ENCODE measurements at regions not wholly inside any gene's neighbourhood (a gene's known extent, or its start where the extent isn't known, plus 50 kb on each side); places are given as distances from the start of the nearest gene placed in this dataset.

DNA sequence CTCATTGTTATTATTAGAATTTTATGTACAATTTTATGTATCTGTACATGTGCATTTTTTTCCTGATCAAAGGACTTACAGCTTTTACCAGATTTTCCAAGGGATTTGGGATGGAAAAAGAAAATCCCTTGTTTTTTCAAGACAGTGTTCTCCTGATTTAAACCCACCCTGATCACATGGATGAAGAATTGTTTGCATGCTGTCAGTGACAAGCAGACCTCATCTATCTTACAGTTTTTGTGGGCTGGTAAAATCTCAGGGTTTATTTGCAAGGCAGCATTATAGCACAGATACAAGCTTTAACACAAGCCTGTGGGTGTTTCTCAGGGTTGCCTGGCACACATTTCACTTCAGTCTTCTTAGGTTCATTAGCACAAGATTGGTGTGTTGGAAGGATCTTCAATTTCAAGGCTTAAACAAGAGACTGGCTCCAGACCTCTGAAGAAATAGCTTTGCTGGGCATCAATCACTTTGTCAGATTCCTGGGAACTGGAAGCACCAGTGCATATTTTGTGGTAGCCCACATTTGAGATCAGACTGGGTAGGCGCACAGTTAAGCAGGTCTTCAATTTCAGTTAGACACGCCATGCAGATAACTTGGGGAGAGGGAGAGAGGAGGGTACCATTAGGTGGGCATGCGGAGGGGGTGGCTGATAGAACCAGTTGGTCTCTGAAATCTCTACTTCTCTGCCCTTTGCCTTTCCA, 118.0 kb downstream of the TBX5 start:
- Histone ChIP-seq H3K27me3 (replicated peaks; ENCODE audit: insufficient read depth, low read depth, low read length, poor library complexity) (no peaks in the 10 kb centered on the region), H3K27ac (ENCODE audit: low read depth, low read length, poor library complexity, severe bottlenecking) (no peak overlapping the region), H3K9me3 (ENCODE audit: low read depth, low read length, poor library complexity, severe bottlenecking) (no peaks in the 10 kb centered on the region), H3K4me3 (ENCODE audit: low read depth, low read length, poor library complexity, severe bottlenecking) (no peak overlapping the region), H3K4me1 (ENCODE audit: insufficient read depth, low read length, poor library complexity, severe bottlenecking) (no peaks in the 10 kb centered on the region), H3K36me3 (ENCODE audit: insufficient read depth, low read length, poor library complexity, severe bottlenecking) (no peaks in the 10 kb centered on the region)
- TF ChIP-seq EZH2 (IDR thresholded peaks at IDR 0.05; ENCODE audit: borderline replicate concordance, low read depth, low read length, poor library complexity, severe bottlenecking) = no peak
- TF ChIP-seq, protein P1, sequence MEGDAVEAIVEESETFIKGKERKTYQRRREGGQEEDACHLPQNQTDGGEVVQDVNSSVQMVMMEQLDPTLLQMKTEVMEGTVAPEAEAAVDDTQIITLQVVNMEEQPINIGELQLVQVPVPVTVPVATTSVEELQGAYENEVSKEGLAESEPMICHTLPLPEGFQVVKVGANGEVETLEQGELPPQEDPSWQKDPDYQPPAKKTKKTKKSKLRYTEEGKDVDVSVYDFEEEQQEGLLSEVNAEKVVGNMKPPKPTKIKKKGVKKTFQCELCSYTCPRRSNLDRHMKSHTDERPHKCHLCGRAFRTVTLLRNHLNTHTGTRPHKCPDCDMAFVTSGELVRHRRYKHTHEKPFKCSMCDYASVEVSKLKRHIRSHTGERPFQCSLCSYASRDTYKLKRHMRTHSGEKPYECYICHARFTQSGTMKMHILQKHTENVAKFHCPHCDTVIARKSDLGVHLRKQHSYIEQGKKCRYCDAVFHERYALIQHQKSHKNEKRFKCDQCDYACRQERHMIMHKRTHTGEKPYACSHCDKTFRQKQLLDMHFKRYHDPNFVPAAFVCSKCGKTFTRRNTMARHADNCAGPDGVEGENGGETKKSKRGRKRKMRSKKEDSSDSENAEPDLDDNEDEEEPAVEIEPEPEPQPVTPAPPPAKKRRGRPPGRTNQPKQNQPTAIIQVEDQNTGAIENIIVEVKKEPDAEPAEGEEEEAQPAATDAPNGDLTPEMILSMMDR (conservative IDR thresholded peaks at IDR 0.05; ENCODE audit: low read depth, low read length) = no peak
- no peak for DNase-seq (ENCODE audit: low spot score)
- no TSS peak for BruUV-seq (replicated peaks)
- intact Hi-C loops (cut with micrococcal nuclease; ENCODE audit: unreplicated experiment) = no loop called here
- CTCF ChIA-PET = no interaction called here
- POLR2A ChIA-PET (ENCODE audit: low non-redundant PET) = no interaction called here

DNA sequence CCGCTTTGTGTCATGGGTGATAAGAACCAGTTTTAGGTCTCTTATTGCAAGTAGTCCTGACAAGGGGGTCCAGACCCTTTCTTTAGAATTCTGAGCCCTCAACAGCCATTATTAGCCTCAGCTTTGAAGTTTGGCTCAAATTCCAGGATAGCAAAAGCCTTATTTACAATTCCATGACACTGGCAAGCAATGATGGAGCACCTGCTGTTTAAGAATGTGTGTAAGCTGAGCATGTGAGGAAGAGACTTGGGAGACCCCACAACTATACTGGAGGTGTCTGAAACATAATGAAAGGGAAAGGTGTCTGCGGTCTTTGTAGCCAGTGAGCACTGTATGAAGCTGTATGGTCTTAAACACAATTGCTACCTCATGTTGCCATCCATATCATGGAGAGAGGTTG, 119.8 kb downstream of the TBX5 start:
- Histone ChIP-seq H3K36me3 (ENCODE audit: insufficient read depth, low read length, poor library complexity, severe bottlenecking) (no peaks in the 10 kb centered on the region), H3K4me3 (ENCODE audit: low read depth, low read length, poor library complexity, severe bottlenecking) (no peak overlapping the region), H3K27me3 (replicated peaks; ENCODE audit: insufficient read depth, low read depth, low read length, poor library complexity) (no peaks in the 10 kb centered on the region), H3K27ac (ENCODE audit: low read depth, low read length, poor library complexity, severe bottlenecking) (no peak overlapping the region), H3K9me3 (ENCODE audit: low read depth, low read length, poor library complexity, severe bottlenecking) (no peaks in the 10 kb centered on the region), H3K4me1 (ENCODE audit: insufficient read depth, low read length, poor library complexity, severe bottlenecking) (no peaks in the 10 kb centered on the region)
- CTCF ChIA-PET = no interaction called here
- BruUV-seq (replicated peaks) = no TSS peak
- POLR2A ChIA-PET (ENCODE audit: low non-redundant PET) = no interaction called here
- TF ChIP-seq, protein P1 (conservative IDR thresholded peaks at IDR 0.05; ENCODE audit: low read depth, low read length) = no peak
- TF ChIP-seq EZH2 (IDR thresholded peaks at IDR 0.05; ENCODE audit: borderline replicate concordance, low read depth, low read length, poor library complexity, severe bottlenecking) = no peak
- no peak for DNase-seq (ENCODE audit: low spot score)
- intact Hi-C loops (cut with micrococcal nuclease; ENCODE audit: unreplicated experiment) = no loop called here

DNA sequence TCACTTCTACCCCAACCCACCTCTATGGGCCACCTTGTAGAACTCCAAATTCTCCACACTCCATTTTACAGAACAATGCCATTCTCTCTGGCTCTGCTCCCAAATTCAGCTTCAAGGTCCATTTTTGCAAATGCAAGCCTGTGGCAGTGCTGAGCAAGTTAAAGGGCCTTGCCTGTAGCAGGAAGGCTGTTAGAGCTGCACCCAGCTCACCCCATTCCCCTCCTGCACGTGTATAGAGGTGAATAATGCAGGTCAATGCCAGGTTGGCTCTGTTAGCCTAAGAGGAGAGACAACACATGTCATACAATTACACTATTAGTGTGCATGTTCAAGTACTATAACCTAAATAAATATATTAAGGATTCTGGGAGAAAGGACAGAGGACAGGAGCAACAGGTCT, 120.4 kb downstream of the TBX5 start:
- no TSS peak for BruUV-seq (replicated peaks)
- intact Hi-C loops (cut with micrococcal nuclease; ENCODE audit: unreplicated experiment) = no loop called here
- Histone ChIP-seq H3K36me3 (ENCODE audit: insufficient read depth, low read length, poor library complexity, severe bottlenecking) (no peaks in the 10 kb centered on the region), H3K9me3 (ENCODE audit: low read depth, low read length, poor library complexity, severe bottlenecking) (no peaks in the 10 kb centered on the region), H3K27ac (ENCODE audit: low read depth, low read length, poor library complexity, severe bottlenecking) (no peak overlapping the region), H3K4me1 (ENCODE audit: insufficient read depth, low read length, poor library complexity, severe bottlenecking) (no peaks in the 10 kb centered on the region), H3K27me3 (replicated peaks; ENCODE audit: insufficient read depth, low read depth, low read length, poor library complexity) (no peaks in the 10 kb centered on the region), H3K4me3 (ENCODE audit: low read depth, low read length, poor library complexity, severe bottlenecking) (no peak overlapping the region)
- TF ChIP-seq, protein P1 (conservative IDR thresholded peaks at IDR 0.05; ENCODE audit: low read depth, low read length) = no peak
- no peak for TF ChIP-seq EZH2 (IDR thresholded peaks at IDR 0.05; ENCODE audit: borderline replicate concordance, low read depth, low read length, poor library complexity, severe bottlenecking)
- ChIA-PET POLR2A (ENCODE audit: low non-redundant PET) (no interaction called here), CTCF (no interaction called here)
- DNase-seq (ENCODE audit: low spot score) = no peak

Measured in A673 (cell line).